ENCODE measurements at regions not wholly inside any gene's neighbourhood (a gene's known extent, or its start where the extent isn't known, plus 50 kb on each side); places are given as distances from the start of the nearest gene placed in this dataset.

DNA sequence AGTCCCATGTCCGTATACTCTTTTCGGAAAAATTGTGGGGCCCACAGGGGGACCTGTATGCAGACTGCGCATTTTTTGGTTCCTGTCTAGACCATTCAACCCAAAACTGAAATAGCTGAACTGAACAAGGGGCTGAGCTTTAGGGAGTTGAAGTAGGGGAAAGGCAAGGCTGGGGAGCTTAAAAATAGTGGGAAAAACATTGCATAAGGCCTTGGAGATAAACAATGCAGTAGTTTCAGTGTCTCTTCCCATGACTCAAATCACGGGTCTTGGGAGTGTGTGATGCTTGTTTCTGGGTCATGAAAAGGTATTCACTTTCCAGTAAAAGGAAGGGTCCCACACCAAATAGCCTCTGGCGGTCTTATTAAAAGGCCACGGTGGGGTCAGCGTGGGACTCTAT lies 402.8 kb upstream of the SALL1 start:
- TF ChIP-seq POLR2AphosphoS5 (IDR thresholded peaks at IDR 0.05; ENCODE audit: borderline replicate concordance, low read depth, low read length) (no peak), EZH2 (IDR thresholded peaks at IDR 0.05) (no peak)

Data from SK-N-MC (cell line).